NCI-H1092 treated with DMSO at 0.1 percent for 48 hours (cell line): ENCODE measurements at regions not wholly inside any gene's neighbourhood (a gene's known extent, or its start where the extent isn't known, plus 50 kb on each side); places are given as distances from the start of the nearest gene placed in this dataset.
"Not testable (repeated sequence)": the region's sequence is repeated elsewhere in the genome, so short reads cannot be mapped to it uniquely, and the experiment has no call there.

ENCODE experiments used
- DNase-seq: peaks from one replicate; lab custom pipeline; 2025; lab: John Stamatoyannopoulos, UW

- DNase-seq: no peak
Observed at GRCh38 chr10:121306159-121306673, 292.0 kb downstream of the FGFR2 start.

- no peak for DNase-seq
Observed at GRCh38 chr10:121307411-121307980, 290.7 kb downstream of the FGFR2 start.

GRCh38 chr10:121308020-121308419 is 290.2 kb downstream of the FGFR2 start:
- no peak for DNase-seq

- DNase-seq: no peak
Observed at GRCh38 chr10:121309164-121309563, 289.1 kb downstream of the FGFR2 start.

GRCh38 chr10:121310151-121310711 is 288.0 kb downstream of the FGFR2 start:
- peak; percentile 43 for DNase-seq

- no peak for DNase-seq
Observed at GRCh38 chr10:121311812-121312443, 286.3 kb downstream of the FGFR2 start.

- no peak for DNase-seq
Observed at GRCh38 chr10:121312587-121312986, 285.7 kb downstream of the FGFR2 start.

GRCh38 chr10:121313119-121313875 is 284.9 kb downstream of the FGFR2 start:
- DNase-seq: no peak

GRCh38 chr10:121316432-121316831 is 281.8 kb downstream of the FGFR2 start:
- no peak for DNase-seq

GRCh38 chr10:121317374-121317773 is 280.9 kb downstream of the FGFR2 start:
- DNase-seq: no peak

GRCh38 chr10:121322046-121322445 is 276.2 kb downstream of the FGFR2 start:
- DNase-seq: no peak

- DNase-seq: no peak
Observed at GRCh38 chr10:121322776-121323175, 275.5 kb downstream of the FGFR2 start.

GRCh38 chr10:121323443-121323842 is 274.8 kb downstream of the FGFR2 start:
- DNase-seq: no peak

- no peak for DNase-seq
Observed at GRCh38 chr10:121324678-121325213, 273.5 kb downstream of the FGFR2 start.

GRCh38 chr10:121325490-121326231 is 272.6 kb downstream of the FGFR2 start:
- DNase-seq: no peak

- no peak for DNase-seq
Observed at GRCh38 chr10:121326905-121327304, 271.3 kb downstream of the FGFR2 start.

- no peak for DNase-seq
Observed at GRCh38 chr10:121327727-121328126, 270.5 kb downstream of the FGFR2 start.

GRCh38 chr10:121329631-121330030 is 268.6 kb downstream of the FGFR2 start:
- DNase-seq: not testable (repeated sequence)

- DNase-seq: no peak
Observed at GRCh38 chr10:121330563-121330962, 267.7 kb downstream of the FGFR2 start.

GRCh38 chr10:121332353-121332752 is 265.9 kb downstream of the FGFR2 start:
- DNase-seq: no peak

GRCh38 chr10:121332829-121333765 is 265.1 kb downstream of the FGFR2 start:
- no peak for DNase-seq
